Testis (tissue), 2 donors: ENCODE measurements at regions not wholly inside any gene's neighbourhood (a gene's known extent, or its start where the extent isn't known, plus 50 kb on each side); places are given as distances from the start of the nearest gene placed in this dataset.

Experiments used
- DNase-seq: peaks from one replicate; pipeline ENCODE4 v3.0.0-alpha.2; 2019
- H3K27ac ChIP-seq, 2 donors: fragments of 200-600 bp; sonication (generic); one replicate each; pipeline ENCODE4 v1.5.1; 2019
- H3K27me3 ChIP-seq: fragments of 200-600 bp; sonication (generic); one replicate; pipeline ENCODE4 v1.5.1; 2019
- H3K36me3 ChIP-seq: fragments of 200-600 bp; sonication (generic); one replicate; pipeline ENCODE4 v1.5.1; 2017; ENCODE audit warnings: low read depth; ENCODE audit errors: missing control alignments
- H3K4me1 ChIP-seq: fragments of 200-600 bp; sonication (generic); one replicate; pipeline ENCODE4 v1.5.1; 2019
- H3K4me3 ChIP-seq, 2 donors: fragments of 200-600 bp; sonication (generic); one replicate each; pipeline ENCODE4 v1.5.1; 2017 to 2019
- H3K9me3 ChIP-seq: fragments of 200-600 bp; sonication (generic); one replicate; pipeline ENCODE4 v1.5.1; 2017
- POLR2A ChIP-seq: fragments of 450-650 bp; IDR thresholded peaks from one replicate; pipeline ENCODE4 v1.6.1; 2017; ENCODE audit warnings: antibody characterized with exemption, mild to moderate bottlenecking, moderate library complexity
- WGBS, 2 donors: methylation state at CpG; one replicate each; pipeline ENCODE4 v1.1.5; 2018; 5-methylcytosine and 5-hydroxymethylcytosine counted together
- intact Hi-C: fragments of 100-400 bp; cut with DNase I; formaldehyde crosslinking; loops from one replicate; pipeline ENCODE4 v1.15.1; 2023; ENCODE audit warnings: low total_unique reads
- TF ChIP-seq, protein P1 (sequence below), 3 experiments: fragments of 450-650 bp in 2 of 3; fragments of 200-600 bp in 1 of 3; sonication (generic) in 1 of 3; IDR thresholded peaks; one replicate each; pipeline ENCODE4 v1.5.1; 2016 to 2019; ENCODE audit warnings: antibody characterized with exemption in 3 of 3, mild to moderate bottlenecking in 2 of 3, moderate library complexity in 1 of 3

DNA sequence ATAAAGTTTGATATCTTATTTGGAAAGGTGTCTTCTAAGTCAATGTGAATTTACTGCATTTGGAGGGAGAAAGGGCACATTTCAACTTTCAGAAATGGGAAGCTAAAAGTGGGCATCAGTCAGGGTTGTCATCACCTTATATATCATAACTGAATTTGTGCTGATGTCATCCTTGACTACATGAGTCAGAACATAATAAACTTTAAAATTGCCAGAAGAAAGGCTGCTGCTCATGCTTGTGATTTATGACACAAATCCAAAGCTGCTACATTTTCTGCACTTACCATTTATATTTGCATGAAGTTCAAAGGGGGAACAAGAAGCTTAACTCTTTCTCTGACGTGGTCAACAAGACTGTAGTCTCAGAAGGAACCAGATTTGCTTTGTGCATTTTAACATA, 196.6 kb downstream of the UTP18 start:
- Histone ChIP-seq H3K27ac (no peak overlapping the region), H3K27me3 (no peaks in the 10 kb centered on the region), H3K4me1 (no peaks in the 10 kb centered on the region), H3K9me3 (no peaks in the 10 kb centered on the region), H3K36me3 (no peaks in the 10 kb centered on the region), H3K4me3 (no peak overlapping the region)
- intact Hi-C loops = no loop called here
- WGBS, 2 donors = 33 to 50% methylated on average over 1 of the region's 1 CpG
- no peak for TF ChIP-seq POLR2A
- TF ChIP-seq, protein P1, sequence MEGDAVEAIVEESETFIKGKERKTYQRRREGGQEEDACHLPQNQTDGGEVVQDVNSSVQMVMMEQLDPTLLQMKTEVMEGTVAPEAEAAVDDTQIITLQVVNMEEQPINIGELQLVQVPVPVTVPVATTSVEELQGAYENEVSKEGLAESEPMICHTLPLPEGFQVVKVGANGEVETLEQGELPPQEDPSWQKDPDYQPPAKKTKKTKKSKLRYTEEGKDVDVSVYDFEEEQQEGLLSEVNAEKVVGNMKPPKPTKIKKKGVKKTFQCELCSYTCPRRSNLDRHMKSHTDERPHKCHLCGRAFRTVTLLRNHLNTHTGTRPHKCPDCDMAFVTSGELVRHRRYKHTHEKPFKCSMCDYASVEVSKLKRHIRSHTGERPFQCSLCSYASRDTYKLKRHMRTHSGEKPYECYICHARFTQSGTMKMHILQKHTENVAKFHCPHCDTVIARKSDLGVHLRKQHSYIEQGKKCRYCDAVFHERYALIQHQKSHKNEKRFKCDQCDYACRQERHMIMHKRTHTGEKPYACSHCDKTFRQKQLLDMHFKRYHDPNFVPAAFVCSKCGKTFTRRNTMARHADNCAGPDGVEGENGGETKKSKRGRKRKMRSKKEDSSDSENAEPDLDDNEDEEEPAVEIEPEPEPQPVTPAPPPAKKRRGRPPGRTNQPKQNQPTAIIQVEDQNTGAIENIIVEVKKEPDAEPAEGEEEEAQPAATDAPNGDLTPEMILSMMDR (IDR thresholded peaks at IDR 0.05) = no peak
- no peak for DNase-seq

DNA sequence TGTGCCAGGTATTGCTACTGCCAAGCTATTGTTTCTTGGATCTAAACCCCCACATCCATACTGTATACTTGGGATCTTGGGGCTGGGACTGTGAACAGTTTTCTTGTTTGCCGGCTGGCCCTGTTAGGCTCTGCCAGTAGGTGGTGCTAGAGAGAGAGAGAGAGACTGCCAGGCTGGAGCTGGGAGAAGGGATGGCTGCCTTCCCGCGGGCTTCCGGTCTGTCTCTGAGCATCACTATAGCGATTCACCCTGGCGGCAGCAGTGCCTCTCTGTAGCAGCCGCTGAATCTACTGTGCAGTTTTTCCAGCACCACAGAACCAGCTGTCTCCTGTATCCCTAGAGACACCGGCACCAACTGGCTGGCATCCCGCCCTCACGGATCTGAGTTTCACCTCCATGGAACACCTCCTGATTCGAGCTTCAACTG, 201.2 kb downstream of the UTP18 start:
- intact Hi-C loops = no loop called here
- Histone ChIP-seq H3K36me3 (no peaks in the 10 kb centered on the region), H3K27me3 (no peaks in the 10 kb centered on the region), H3K27ac (no peak overlapping the region), H3K9me3 (no peaks in the 10 kb centered on the region), H3K4me1 (no peaks in the 10 kb centered on the region), H3K4me3 (peak overlapping the region in 1 of 2 donors; percentile 18)
- WGBS, 2 donors = 39 to 61% methylated on average over 6 to 11 of the region's 11 CpGs
- DNase-seq = peak; percentile 79
- TF ChIP-seq, protein P1 (IDR thresholded peaks at IDR 0.05) = peak in 2 of 3 experiments; percentile 45 to 62
- TF ChIP-seq POLR2A = no peak

DNA sequence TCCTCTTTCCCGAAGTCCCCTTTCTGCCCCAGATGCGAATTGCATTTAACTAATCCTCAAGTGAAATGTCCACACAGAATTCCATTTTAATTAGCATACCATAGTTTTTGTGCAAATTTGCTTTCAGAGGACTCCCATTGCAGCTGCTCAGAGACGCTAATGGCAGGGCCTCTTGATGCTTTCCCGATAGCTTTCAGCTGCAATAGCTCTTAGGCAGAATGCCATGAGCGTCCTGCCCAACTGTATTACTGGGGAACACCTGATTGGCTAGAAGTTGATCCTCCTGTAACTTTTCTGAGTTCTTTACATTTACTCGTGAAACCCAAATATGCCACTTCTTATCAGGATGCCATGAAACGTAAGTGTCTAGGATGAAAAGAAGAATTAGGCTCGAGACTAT, 203.0 kb downstream of the UTP18 start:
- Histone ChIP-seq H3K4me1 (no peaks in the 10 kb centered on the region), H3K36me3 (no peaks in the 10 kb centered on the region), H3K9me3 (no peaks in the 10 kb centered on the region), H3K4me3 (no peak overlapping the region), H3K27me3 (no peaks in the 10 kb centered on the region), H3K27ac (no peak overlapping the region)
- TF ChIP-seq, protein P1 (IDR thresholded peaks at IDR 0.05) = no peak
- no peak for TF ChIP-seq POLR2A
- WGBS, 2 donors = 83 to 90% methylated on average over 8 of the region's 8 CpGs
- no peak for DNase-seq
- intact Hi-C loops = no loop called here

DNA sequence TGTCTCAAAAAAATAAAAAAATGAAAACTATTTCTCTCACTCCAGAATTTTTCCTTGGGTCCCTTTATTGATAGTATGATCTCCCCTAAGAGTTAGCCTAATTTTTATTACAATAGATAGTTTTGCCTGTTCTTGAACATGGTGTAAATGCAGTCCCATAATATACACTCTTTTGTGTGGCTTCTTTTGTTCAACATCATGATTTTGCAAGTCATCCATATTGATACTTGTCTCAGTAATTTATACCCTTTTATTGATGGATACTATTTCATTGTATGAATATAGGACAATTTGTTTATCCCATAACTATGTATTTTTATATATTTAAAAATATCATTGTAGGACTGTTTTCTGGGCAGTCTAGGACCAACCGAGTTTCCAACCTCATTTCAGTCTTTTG, 207.0 kb downstream of the UTP18 start:
- H3K9me3 ChIP-seq = no peaks in the 10 kb centered on the region
- no peaks in the 10 kb centered on the region for H3K4me1 ChIP-seq
- H3K4me3 ChIP-seq = no peak overlapping the region
- no peaks in the 10 kb centered on the region for H3K27me3 ChIP-seq
- WGBS, 2 donors = 68 to 76% methylated on average over 1 of the region's 1 CpG
- no peak for DNase-seq
- no peak for TF ChIP-seq POLR2A
- TF ChIP-seq, protein P1 (IDR thresholded peaks at IDR 0.05) = no peak
- intact Hi-C loops = no loop called here
- no peak overlapping the region for H3K27ac ChIP-seq
- no peaks in the 10 kb centered on the region for H3K36me3 ChIP-seq

DNA sequence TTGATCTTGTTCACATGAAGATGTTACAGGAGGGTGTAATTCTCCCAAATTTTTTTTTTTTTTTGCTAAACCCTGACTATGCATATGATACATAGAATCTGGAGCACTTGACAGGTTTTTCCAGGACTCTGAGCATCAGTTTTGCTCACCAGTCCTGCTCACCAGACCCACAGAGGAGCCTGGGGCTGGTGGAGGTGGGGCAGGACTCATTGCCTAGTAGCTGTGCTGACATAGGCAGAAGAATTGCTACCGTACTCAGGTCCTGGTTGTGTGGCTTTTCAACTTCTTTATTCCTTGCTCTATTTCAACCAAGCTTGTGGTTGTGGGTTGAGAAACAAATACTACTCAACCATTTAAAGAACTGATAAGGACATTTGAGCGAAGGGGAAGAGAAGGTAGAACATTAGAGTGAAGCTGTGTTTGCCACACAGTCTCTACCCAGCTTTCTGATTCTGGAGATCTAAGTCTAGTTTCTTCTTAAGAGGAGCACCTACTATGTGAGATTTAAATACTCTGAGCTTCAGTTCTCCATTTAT, 212.4 kb downstream of the UTP18 start:
- Histone ChIP-seq H3K4me1 (no peaks in the 10 kb centered on the region), H3K4me3 (no peak overlapping the region), H3K9me3 (no peaks in the 10 kb centered on the region), H3K27me3 (no peaks in the 10 kb centered on the region), H3K36me3 (no peaks in the 10 kb centered on the region), H3K27ac (no peak overlapping the region)
- TF ChIP-seq POLR2A = no peak
- TF ChIP-seq, protein P1 (IDR thresholded peaks at IDR 0.05) = no peak
- 80 to 84% methylated on average over 2 of the region's 2 CpGs for WGBS, 2 donors
- no peak for DNase-seq
- intact Hi-C loops = no loop called here
